K562 (cell line): ENCODE measurements at regions not wholly inside any gene's neighbourhood (a gene's known extent, or its start where the extent isn't known, plus 50 kb on each side); places are given as distances from the start of the nearest gene placed in this dataset.

Experiments used
- MTA3 ChIP-seq: fragments of 450-650 bp; formaldehyde crosslinking; IDR thresholded peaks from 2 replicates; pipeline ENCODE4 v1.6.1; 2017; ENCODE audit warnings: mild to moderate bottlenecking, borderline replicate concordance
- PREB ChIP-seq: sonication (generic); formaldehyde crosslinking; IDR thresholded peaks from 2 replicates; pipeline ENCODE4 v1.8.1; 2023; ENCODE audit warnings: mild to moderate bottlenecking, missing genetic modification reagents
- SMARCA4 ChIP-seq: fragments of 450-650 bp; IDR thresholded peaks from 2 replicates; pipeline ENCODE4 v1.6.1; 2016
- ZNF184 ChIP-seq: sonication (generic); formaldehyde crosslinking; IDR thresholded peaks from 2 replicates; pipeline ENCODE4 v1.5.0; 2020; ENCODE audit warnings: missing genetic modification reagents
- ZNF740 ChIP-seq, 3 experiments: fragments of 200-800 bp in 1 of 3; sonication (Bioruptor generic) in 1 of 3; sonication (generic) in 1 of 3; formaldehyde crosslinking in 1 of 3; IDR thresholded peaks; 2 replicates each; pipeline versions ENCODE4 v1.6.1 to v1.8.0; 2016 to 2022; ENCODE audit warnings: mild to moderate bottlenecking in 2 of 3, missing compliant biosample characterization in 2 of 3, missing genetic modification characterization in 2 of 3, missing genetic modification reagents in 1 of 3
- TF ChIP-seq, protein P1 (sequence below): fragments of 450-650 bp; formaldehyde crosslinking; IDR thresholded peaks from 2 replicates; pipeline ENCODE4 v1.4.0; 2020; ENCODE audit warnings: mild to moderate bottlenecking
- TF ChIP-seq, protein P2 (sequence below): fragments of 150-350 bp; IDR thresholded peaks from 2 replicates; pipeline ENCODE4 v1.6.1; 2014; ENCODE audit warnings: low read depth, mild to moderate bottlenecking, low read length, borderline replicate concordance

- TF ChIP-seq PREB (CRISPR knock-in tag) = no peak
- TF ChIP-seq MTA3 = no peak
- TF ChIP-seq, protein P1, sequence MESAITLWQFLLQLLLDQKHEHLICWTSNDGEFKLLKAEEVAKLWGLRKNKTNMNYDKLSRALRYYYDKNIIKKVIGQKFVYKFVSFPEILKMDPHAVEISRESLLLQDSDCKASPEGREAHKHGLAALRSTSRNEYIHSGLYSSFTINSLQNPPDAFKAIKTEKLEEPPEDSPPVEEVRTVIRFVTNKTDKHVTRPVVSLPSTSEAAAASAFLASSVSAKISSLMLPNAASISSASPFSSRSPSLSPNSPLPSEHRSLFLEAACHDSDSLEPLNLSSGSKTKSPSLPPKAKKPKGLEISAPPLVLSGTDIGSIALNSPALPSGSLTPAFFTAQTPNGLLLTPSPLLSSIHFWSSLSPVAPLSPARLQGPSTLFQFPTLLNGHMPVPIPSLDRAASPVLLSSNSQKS (CRISPR knock-in tag) = no peak
- TF ChIP-seq SMARCA4 = no peak
- TF ChIP-seq, protein P2, sequence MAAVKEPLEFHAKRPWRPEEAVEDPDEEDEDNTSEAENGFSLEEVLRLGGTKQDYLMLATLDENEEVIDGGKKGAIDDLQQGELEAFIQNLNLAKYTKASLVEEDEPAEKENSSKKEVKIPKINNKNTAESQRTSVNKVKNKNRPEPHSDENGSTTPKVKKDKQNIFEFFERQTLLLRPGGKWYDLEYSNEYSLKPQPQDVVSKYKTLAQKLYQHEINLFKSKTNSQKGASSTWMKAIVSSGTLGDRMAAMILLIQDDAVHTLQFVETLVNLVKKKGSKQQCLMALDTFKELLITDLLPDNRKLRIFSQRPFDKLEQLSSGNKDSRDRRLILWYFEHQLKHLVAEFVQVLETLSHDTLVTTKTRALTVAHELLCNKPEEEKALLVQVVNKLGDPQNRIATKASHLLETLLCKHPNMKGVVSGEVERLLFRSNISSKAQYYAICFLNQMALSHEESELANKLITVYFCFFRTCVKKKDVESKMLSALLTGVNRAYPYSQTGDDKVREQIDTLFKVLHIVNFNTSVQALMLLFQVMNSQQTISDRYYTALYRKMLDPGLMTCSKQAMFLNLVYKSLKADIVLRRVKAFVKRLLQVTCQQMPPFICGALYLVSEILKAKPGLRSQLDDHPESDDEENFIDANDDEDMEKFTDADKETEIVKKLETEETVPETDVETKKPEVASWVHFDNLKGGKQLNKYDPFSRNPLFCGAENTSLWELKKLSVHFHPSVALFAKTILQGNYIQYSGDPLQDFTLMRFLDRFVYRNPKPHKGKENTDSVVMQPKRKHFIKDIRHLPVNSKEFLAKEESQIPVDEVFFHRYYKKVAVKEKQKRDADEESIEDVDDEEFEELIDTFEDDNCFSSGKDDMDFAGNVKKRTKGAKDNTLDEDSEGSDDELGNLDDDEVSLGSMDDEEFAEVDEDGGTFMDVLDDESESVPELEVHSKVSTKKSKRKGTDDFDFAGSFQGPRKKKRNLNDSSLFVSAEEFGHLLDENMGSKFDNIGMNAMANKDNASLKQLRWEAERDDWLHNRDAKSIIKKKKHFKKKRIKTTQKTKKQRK = no peak
- no peak for TF ChIP-seq ZNF740 (CRISPR knock-in tag; IDR thresholded peaks at IDR 0.05)
- no peak for TF ChIP-seq ZNF740 (tag; IDR thresholded peaks at IDR 0.05)
- TF ChIP-seq ZNF184 (CRISPR knock-in tag) = no peak
Observed at GRCh38 chr5:4876804-4877203, 263.3 kb upstream of the ADAMTS16 start (continued).
